Stimulated activated CD8-positive, alpha-beta memory T cell treated with anti-CD3 and anti-CD28 coated beads, Interleukin-4, amount 100 ng/mL, for 1 hour (primary cell): ENCODE measurements at regions not wholly inside any gene's neighbourhood (a gene's known extent, or its start where the extent isn't known, plus 50 kb on each side); places are given as distances from the start of the nearest gene placed in this dataset.

Experiments used
- DNase-seq, 2 donors: peaks; one replicate each; pipeline ENCODE4 v3.0.0-alpha.2; 2020; ENCODE audit warnings: low read depth in 2 of 2, low spot score in 1 of 2

- no peak for DNase-seq
These were observed 99.5 kb upstream of the CSF3R start for GRCh38 chr1:36582066-36582755.

GRCh38 chr1:36580524-36580923 is 97.8 kb upstream of the CSF3R start:
- DNase-seq: no peak

GRCh38 chr1:36579039-36579438 is 96.3 kb upstream of the CSF3R start:
- DNase-seq: no peak

DNA sequence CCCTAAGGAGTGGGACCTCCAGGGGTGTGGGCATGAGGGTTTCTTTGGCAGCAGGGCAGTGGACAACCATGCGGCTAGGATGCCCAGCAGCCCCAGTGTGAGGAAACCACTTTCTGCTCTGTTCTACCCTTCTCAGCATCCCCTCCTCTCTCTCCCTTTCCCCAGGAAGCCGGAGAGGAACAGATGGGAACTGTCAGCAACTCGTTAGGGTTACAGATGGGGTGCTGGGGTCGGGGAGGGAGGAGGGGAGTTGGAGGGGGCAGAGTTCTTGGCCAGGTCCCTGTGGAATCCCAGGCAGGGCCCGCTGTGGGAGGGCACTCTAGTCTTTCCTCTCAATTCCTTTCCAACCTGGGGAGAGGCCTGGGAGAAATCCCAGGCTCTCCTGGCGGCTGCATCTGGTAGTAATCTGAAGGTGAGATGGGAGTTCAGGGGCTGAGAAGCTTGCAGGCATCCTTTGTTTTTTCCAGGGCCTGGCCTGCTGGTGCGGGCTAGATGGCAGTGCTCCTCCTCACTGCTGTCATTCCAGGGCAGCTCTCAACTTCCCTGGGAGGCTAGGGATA is 93.9 kb upstream of the CSF3R start:
- DNase-seq: no peak

DNA sequence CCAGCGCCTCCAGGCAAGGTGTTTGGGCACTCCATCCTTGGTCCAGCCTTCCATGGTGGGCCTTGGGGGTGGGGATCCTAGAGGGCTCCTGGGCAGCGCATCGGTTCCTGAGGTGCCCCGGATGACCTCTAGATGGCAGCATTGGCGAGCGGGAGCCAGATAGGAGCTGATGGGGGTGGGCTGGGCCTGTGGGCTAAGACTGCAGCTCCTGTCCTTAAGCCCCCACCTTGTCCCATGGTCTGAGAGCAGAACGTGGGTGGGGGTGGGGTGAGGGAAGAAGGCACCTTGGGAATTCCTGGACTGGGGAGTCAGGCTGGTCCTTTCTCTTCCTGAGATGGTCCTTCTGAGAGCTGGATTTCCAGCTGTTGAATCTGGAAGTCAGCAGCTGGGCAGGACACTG is 93.4 kb upstream of the CSF3R start:
- DNase-seq: peak in 1 of 2 donors; percentile 5

GRCh38 chr1:36573445-36573844 is 90.7 kb upstream of the CSF3R start:
- DNase-seq: no peak

GRCh38 chr1:36572906-36573305 is 90.2 kb upstream of the CSF3R start:
- DNase-seq: no peak

GRCh38 chr1:36572142-36572715 is 89.5 kb upstream of the CSF3R start:
- no peak for DNase-seq

DNA sequence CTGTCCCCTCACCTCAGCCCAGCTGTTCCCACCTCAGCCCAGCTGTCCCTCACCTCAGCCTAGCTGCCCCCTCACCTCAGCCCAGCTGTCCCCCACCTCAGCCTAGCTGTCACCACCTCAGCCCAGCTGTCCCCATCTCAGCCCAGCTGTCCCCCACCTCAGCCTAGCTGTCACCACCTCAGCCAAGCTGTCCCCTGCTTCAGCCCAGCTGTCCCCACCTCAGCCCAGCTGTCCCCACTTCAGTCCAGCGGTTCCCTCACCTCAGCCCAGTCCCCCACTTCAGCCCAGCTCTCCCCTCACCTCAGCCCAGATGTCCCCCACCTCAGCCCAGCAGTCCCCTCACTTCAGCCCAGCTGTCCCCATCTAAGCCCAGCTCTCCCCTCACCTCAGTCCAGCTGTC is 88.4 kb upstream of the CSF3R start:
- DNase-seq: no peak

DNA sequence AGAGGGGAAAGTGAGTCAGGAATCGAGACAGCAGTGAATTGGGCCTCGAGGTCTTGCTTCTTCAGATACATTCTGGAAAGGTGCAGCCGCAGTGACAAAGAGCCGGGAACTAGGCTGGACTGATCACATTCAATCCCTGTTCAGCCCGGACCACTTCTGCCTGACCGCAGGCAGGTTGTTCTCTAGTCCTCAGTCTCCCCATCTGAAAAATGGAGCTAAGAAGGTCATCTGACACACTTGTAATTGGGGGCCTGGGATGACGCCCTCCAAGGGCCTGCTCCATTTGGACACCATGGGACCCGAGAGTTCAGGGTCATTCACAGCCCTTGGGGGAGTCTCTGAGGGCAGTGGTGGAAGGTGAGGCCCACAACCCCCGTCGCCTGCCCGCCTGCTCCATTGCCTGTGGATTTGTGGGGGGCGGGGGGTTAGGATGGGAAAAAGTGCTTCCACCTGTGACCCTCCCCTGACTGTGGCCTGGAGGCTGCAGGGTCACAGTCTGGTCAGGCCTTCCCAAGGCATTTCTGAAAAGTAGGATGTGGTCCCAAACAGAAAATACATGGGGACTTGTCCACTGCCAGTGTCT is 87.9 kb upstream of the CSF3R start:
- DNase-seq: no peak

DNA sequence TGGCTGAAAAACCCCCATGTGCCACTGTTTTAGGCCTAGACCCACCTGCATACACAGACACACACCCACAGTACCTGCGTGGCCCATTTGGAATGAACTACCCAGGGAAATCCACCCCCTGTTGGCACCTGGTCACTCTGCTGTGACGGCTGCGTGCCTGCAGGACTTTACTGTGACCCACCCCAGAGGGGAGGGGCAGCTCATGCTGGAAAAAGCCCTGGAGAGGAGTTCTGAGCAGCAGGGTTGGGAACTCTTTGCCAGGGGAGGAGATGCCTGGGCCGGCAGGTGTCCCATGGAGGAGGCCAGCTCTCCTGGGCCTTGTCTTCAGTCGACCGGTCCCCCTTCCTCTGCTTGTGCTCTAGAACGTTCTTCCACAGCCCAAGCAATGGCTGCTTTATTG is 87.3 kb upstream of the CSF3R start:
- no peak for DNase-seq

GRCh38 chr1:36567601-36568341 is 85.1 kb upstream of the CSF3R start:
- no peak for DNase-seq

DNA sequence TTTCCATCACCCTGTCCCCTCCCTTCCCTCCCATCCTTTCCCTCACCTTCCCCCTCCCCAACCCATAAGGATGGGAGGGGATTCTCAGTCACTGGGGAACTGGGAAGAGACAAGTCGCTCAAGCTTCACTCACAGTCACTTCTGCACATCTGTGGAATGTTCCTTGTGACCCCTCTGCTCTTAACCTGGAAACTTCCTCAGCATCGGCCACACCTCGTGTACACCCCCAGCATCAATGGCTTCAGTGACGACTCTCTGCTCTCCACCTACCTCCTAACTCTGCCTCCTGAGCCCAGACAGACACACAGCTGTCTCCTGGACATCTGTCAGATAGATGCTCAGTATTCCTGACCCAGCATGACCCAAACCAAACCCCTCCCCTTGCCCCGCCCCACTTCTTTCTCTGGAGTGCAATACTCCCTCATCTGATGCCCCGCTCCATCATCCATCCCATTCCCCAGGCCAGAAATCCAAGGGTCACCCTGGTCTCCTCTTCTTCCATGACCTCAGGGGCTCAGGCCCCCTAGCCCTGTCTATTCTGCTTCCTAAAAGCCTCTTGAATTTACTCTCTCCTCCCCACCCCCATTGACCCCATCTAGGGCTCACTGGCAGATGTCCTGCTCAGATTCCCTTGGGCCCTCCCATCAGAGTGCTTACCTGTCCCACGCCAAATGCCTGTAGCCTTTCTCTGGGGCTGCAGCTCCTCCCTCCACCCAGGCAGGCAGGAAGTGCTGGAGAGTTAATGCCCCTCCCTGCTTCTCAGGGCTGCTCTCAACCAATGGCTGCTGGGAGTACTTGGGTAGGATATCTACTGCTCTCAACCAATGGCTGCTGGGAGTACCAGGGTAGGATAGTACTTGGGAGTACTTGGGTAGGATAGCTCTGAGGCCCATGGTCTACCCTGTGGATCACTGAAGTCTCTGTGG is 83.1 kb upstream of the CSF3R start:
- no peak for DNase-seq

- DNase-seq: no peak
These were observed 79.5 kb upstream of the CSF3R start for GRCh38 chr1:36562181-36562685.

GRCh38 chr1:36561361-36561724 is 78.6 kb upstream of the CSF3R start:
- no peak for DNase-seq

DNA sequence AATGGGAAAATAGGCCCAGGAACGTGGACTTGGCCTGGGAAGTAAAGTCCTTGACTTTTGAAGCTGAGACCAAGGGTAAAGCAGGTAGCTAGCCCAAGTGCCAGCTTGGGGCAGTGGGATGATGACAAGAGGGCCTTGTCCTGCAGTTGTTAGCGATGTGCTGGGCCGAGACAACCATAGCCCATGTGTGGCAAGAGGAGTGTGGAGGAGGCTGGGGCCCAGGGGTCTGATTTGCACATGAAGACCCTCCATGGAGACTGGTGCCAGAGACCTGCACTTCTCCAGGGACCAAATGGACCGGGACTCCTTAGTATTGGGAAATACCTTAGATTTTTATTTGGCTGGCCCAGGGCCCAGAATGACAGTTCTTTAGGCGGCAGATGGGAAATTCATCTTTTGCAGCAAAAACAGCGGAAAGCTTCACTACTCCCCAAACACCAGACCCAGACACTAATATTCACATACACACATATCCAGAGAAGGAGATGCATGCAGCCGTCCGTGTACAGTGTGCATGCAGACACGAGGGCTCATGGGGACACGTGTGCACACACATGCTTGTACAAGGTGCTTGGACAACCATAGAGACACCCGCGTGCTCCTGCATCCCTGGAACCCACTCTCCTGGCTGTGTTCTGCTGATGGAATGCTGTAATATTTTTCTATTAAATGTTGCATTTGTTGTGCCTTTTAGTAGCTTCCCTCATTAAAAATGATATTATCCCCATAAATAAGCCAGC is 78.1 kb upstream of the CSF3R start:
- DNase-seq: no peak

GRCh38 chr1:36560177-36560576 is 77.5 kb upstream of the CSF3R start:
- DNase-seq: no peak

DNA sequence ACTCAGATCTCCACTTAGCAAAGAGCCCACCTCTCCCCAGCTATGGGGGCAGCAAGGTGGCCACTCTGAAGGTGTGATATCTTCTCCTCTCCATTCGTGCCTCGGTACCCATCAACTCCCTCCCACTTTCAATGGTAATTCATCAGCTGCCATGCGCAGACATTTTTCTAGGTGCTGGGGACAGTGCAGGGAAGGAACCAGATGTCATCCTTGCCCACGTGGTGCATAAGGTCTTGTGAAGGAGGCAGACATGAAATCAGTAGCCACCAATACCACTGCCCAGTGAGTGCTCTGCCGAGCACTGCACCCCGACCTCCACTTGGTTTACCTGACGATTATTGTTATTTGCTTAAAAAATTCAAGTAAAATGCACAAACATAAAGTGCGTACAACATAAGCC is 76.3 kb upstream of the CSF3R start:
- DNase-seq: no peak

DNA sequence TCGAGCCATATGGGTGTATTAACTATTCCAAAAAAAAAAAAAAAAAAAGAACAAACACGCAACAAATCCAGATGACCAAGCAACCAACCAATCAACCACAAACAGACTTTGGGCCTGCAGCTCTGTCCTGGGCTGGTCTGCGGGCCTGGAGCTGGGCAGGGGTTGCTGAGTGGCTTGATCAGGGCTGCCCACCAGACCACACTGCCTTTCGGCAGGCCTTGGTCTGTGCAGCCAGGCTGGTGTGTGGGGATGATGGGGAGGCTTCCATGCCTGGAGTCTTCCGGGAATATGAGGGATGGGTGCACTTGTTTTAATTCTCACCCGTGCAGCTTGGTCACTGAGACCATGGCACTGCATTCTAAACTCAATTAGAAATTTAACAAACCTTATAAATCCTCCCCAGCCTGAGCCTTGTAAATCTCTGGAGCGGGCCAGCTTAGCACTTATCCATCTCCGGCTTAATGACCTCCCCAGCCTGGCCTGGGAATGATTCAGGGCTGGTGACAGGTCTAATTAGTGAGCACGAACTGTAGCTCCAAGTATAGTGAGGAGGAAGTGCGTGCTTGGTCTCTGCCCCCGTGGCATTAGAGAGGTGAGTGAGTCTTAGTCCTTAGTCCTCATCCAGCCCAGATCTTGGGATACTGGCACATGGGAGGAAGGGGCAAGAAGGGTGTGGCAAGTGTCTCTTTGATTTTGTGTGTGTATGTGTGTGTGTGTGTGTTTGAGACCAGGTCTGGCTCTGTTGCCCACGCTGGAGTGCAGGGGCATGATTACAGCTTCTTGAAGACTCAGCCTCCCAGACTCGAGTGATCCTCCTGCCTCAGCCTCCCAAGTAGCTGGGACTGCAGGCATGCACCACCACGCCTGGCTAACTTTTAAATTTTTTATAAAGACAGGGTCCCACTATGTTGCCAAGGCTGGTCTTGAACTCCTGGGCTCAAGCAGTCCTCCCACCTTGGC is 74.6 kb upstream of the CSF3R start:
- no peak for DNase-seq
